NT2/D1 (cell line): ENCODE measurements at regions not wholly inside any gene's neighbourhood (a gene's known extent, or its start where the extent isn't known, plus 50 kb on each side); places are given as distances from the start of the nearest gene placed in this dataset.

Experiments
- SUZ12 ChIP-seq: IDR thresholded peaks from 2 replicates; pipeline ENCODE4 v1.6.1; 2011; ENCODE audit not compliant: insufficient read length, insufficient read depth; ENCODE audit errors: extremely low read depth
- YY1 ChIP-seq: IDR thresholded peaks from 2 replicates; pipeline ENCODE4 v1.6.1; 2011; ENCODE audit not compliant: insufficient read length, insufficient read depth
- ZNF274 ChIP-seq: IDR thresholded peaks from 2 replicates; pipeline ENCODE4 v1.6.1; 2011; ENCODE audit warnings: mild to moderate bottlenecking, low read depth, low read length

DNA sequence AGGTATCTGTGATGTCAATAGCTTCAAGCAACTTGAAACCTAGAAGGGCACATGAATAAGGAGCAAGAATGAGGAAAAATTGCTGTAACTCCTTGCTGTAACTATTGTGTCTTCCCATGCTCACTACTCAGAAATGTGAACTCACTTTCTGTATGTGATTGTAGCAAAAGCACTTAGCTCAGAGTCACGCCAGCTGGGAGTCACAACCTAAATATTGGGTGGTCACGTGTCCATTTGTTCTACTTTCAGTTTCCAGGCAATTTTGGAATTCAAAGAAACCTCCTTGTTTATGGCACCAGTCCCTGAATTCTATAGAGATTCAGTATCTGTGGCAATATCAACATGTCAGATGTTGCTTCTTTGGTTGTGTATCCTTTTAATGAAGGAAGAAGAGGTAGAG, 241.6 kb upstream of the AZI2 start:
- no peak for TF ChIP-seq ZNF274
- TF ChIP-seq SUZ12 = no peak
- no peak for TF ChIP-seq YY1
